HG03469 (cell line): ENCODE measurements at regions not wholly inside any gene's neighbourhood (a gene's known extent, or its start where the extent isn't known, plus 50 kb on each side); places are given as distances from the start of the nearest gene placed in this dataset.

ENCODE experiments used
- ATAC-seq: cut with Tn5 transposase; IDR thresholded peaks from one replicate; pipeline ENCODE4 v1.9.1; 2021; ENCODE audit warnings: mild to moderate bottlenecking, moderate library complexity, moderate number of reproducible peaks; ENCODE audit not compliant: unreplicated experiment

GRCh38 chr13:50513300-50513877 is 330.1 kb downstream of the DLEU7 start:
- no peak for ATAC-seq

GRCh38 chr13:50514249-50514648 is 329.2 kb downstream of the DLEU7 start:
- ATAC-seq: no peak

GRCh38 chr13:50518131-50518530 is 325.4 kb downstream of the DLEU7 start:
- ATAC-seq: no peak

- ATAC-seq: no peak
These were observed 324.7 kb downstream of the DLEU7 start for GRCh38 chr13:50518781-50519201.

GRCh38 chr13:50519866-50520265 is 323.6 kb downstream of the DLEU7 start:
- ATAC-seq: no peak

- ATAC-seq: no peak
These were observed 322.3 kb downstream of the DLEU7 start for GRCh38 chr13:50521006-50521830.

- no peak for ATAC-seq
These were observed 321.7 kb downstream of the DLEU7 start for GRCh38 chr13:50521831-50522149.

- ATAC-seq: no peak
These were observed 321.0 kb downstream of the DLEU7 start for GRCh38 chr13:50522506-50522905.

GRCh38 chr13:50523307-50523706 is 320.2 kb downstream of the DLEU7 start:
- ATAC-seq: no peak

GRCh38 chr13:50524560-50524959 is 318.9 kb downstream of the DLEU7 start:
- no peak for ATAC-seq

GRCh38 chr13:50526661-50527071 is 316.8 kb downstream of the DLEU7 start:
- no peak for ATAC-seq

GRCh38 chr13:50527188-50527587 is 316.3 kb downstream of the DLEU7 start:
- no peak for ATAC-seq

- no peak for ATAC-seq
These were observed 315.6 kb downstream of the DLEU7 start for GRCh38 chr13:50527612-50528509.

GRCh38 chr13:50529154-50529882 is 314.2 kb downstream of the DLEU7 start:
- ATAC-seq: no peak

GRCh38 chr13:50531917-50532899 is 311.3 kb downstream of the DLEU7 start:
- ATAC-seq: no peak

GRCh38 chr13:50535050-50535449 is 308.4 kb downstream of the DLEU7 start:
- ATAC-seq: no peak

- ATAC-seq: no peak
These were observed 306.5 kb downstream of the DLEU7 start for GRCh38 chr13:50537029-50537428.

GRCh38 chr13:50539791-50540530 is 303.5 kb downstream of the DLEU7 start:
- ATAC-seq: no peak

GRCh38 chr13:50543141-50543540 is 300.4 kb downstream of the DLEU7 start:
- ATAC-seq: no peak
